IMR-90 (cell line): ENCODE measurements at regions not wholly inside any gene's neighbourhood (a gene's known extent, or its start where the extent isn't known, plus 50 kb on each side); places are given as distances from the start of the nearest gene placed in this dataset.

Experiments
- ATAC-seq: fragments of 200-7000 bp; cut with Tn5 transposase; 2 replicates; pipeline ENCODE4 v1.9.1; 2020; ENCODE audit warnings: low read depth, mild to moderate bottlenecking, moderate library complexity
- BruUV-seq: library from RNA; stranded (reverse); fragments of 400-500 nt; replicated peaks from 2 replicates; lab custom pipeline; 2021; lab: Mats Ljungman, UMichigan
- CTCF ChIA-PET: fragments of 300-600 bp; formaldehyde crosslinking; extraction: SDS; loops from one replicate; lab custom pipeline; 2021; ENCODE audit warnings: antibody characterized with exemption; lab: Yijun Ruan, JAX
- POLR2A ChIA-PET: fragments of 300-600 bp; sonication (Branson Sonifier 250); formaldehyde crosslinking; loops from one replicate; lab custom pipeline; 2022; ENCODE audit warnings: antibody characterized with exemption; ENCODE audit not compliant: unreplicated experiment; lab: Charles Lee
- DNase-seq: peaks from one replicate; pipeline ENCODE4 v3.0.0; 2013
- H2AFZ ChIP-seq: replicated peaks from 2 replicates; pipeline ENCODE3; 2013; ENCODE audit warnings: low read length, mild to moderate bottlenecking; ENCODE audit not compliant: poor library complexity
- H2AK5ac ChIP-seq: 2 replicates; pipeline ENCODE4 v1.6.1; 2013; ENCODE audit warnings: low read depth, low read length, inconsistent platforms
- H2AK9ac ChIP-seq: replicated peaks from 2 replicates; pipeline ENCODE3; 2013; ENCODE audit warnings: mild to moderate bottlenecking, low read depth, low read length, moderate library complexity; ENCODE audit not compliant: poor library complexity
- H2BK120ac ChIP-seq: 2 replicates; pipeline ENCODE4 v1.6.1; 2013; ENCODE audit warnings: low read depth, low read length, inconsistent platforms
- H2BK15ac ChIP-seq: 3 replicates; pipeline ENCODE4 v1.6.1; 2013; ENCODE audit warnings: low read depth, low read length, inconsistent platforms
- H2BK20ac ChIP-seq: 2 replicates; pipeline ENCODE4 v1.6.1; 2013; ENCODE audit warnings: low read depth, mild to moderate bottlenecking, inconsistent platforms, low read length, moderate library complexity
- H2BK5ac ChIP-seq: 2 replicates; pipeline ENCODE4 v1.6.1; 2013; ENCODE audit warnings: mild to moderate bottlenecking, low read depth, low read length, inconsistent platforms; ENCODE audit not compliant: poor library complexity, severe bottlenecking
- H3K14ac ChIP-seq: replicated peaks from 2 replicates; pipeline ENCODE4 v1.6.1; 2013; ENCODE audit warnings: low read depth, low read length, inconsistent platforms
- H3K18ac ChIP-seq: 2 replicates; pipeline ENCODE4 v1.6.1; 2013; ENCODE audit warnings: low read depth, low read length, control low read depth
- H3K23ac ChIP-seq: 2 replicates; pipeline ENCODE4 v1.6.1; 2013; ENCODE audit warnings: low read depth, low read length, inconsistent platforms
- H3K27ac ChIP-seq: 2 replicates; pipeline ENCODE4 v1.5.1; 2013; ENCODE audit warnings: mild to moderate bottlenecking, control low read depth, low read length; ENCODE audit not compliant: insufficient read depth
- H3K27me3 ChIP-seq: 2 replicates; pipeline ENCODE4 v1.6.1; 2013; ENCODE audit warnings: low read length; ENCODE audit not compliant: control insufficient read depth, insufficient read depth
- H3K36me3 ChIP-seq: 2 replicates; pipeline ENCODE4 v1.6.1; 2013; ENCODE audit warnings: low read length, mixed read lengths; ENCODE audit not compliant: control insufficient read depth, insufficient read depth
- H3K4ac ChIP-seq: 2 replicates; pipeline ENCODE4 v1.6.1; 2013; ENCODE audit warnings: low read depth, low read length, inconsistent platforms
- H3K4me1 ChIP-seq: 2 replicates; pipeline ENCODE4 v1.6.1; 2013; ENCODE audit warnings: low read length, mixed read lengths; ENCODE audit not compliant: control insufficient read depth, insufficient read depth
- H3K4me2 ChIP-seq: 2 replicates; pipeline ENCODE4 v1.6.1; 2013; ENCODE audit warnings: low read depth, mild to moderate bottlenecking, control low read depth, low read length, moderate library complexity
- H3K4me3 ChIP-seq: 2 replicates; pipeline ENCODE4 v1.5.1; 2013; ENCODE audit warnings: low read depth, mild to moderate bottlenecking, control low read depth, low read length, moderate library complexity; ENCODE audit not compliant: insufficient read depth
- H3K56ac ChIP-seq: 2 replicates; pipeline ENCODE4 v1.6.1; 2013; ENCODE audit warnings: low read length, inconsistent platforms; ENCODE audit not compliant: insufficient read depth; ENCODE audit errors: extremely low read depth
- H3K79me1 ChIP-seq, 2 experiments: 2 replicates each; pipeline ENCODE4 v1.6.1; 2013; ENCODE audit warnings: low read length in 2 of 2, inconsistent platforms in 1 of 2, low read depth in 1 of 2
- H3K9ac ChIP-seq: 2 replicates; pipeline ENCODE4 v1.6.1; 2013; ENCODE audit warnings: low read depth, low read length, control low read depth
- H3K9me1 ChIP-seq: 2 replicates; pipeline ENCODE4 v1.6.1; 2013; ENCODE audit warnings: low read length, inconsistent platforms; ENCODE audit not compliant: insufficient read depth
- H3K9me3 ChIP-seq: 2 replicates; pipeline ENCODE4 v1.6.1; 2013; ENCODE audit warnings: low read length; ENCODE audit not compliant: control insufficient read depth, insufficient read depth
- H4K20me1 ChIP-seq: 2 replicates; pipeline ENCODE4 v1.6.1; 2013; ENCODE audit warnings: low read length, inconsistent platforms; ENCODE audit not compliant: insufficient read depth
- H4K5ac ChIP-seq: 2 replicates; pipeline ENCODE4 v1.6.1; 2013; ENCODE audit warnings: mild to moderate bottlenecking, low read depth, low read length, control low read depth
- H4K8ac ChIP-seq, 2 experiments: 2 replicates each; pipeline ENCODE4 v1.6.1; 2013; ENCODE audit warnings: low read depth in 2 of 2, low read length in 2 of 2, control low read depth in 1 of 2, inconsistent platforms in 1 of 2
- H4K91ac ChIP-seq: 2 replicates; pipeline ENCODE4 v1.6.1; 2013; ENCODE audit warnings: low read depth, low read length, inconsistent platforms; ENCODE audit not compliant: insufficient read depth
- BHLHE40 ChIP-seq: fragments of 150-350 bp; IDR thresholded peaks from 2 replicates; pipeline ENCODE4 v1.6.1; 2016; ENCODE audit warnings: mild to moderate bottlenecking, low read depth, low read length
- CEBPB ChIP-seq: IDR thresholded peaks from 2 replicates; pipeline ENCODE4 v1.6.1; 2012; ENCODE audit warnings: low read depth, low read length, improper control_type of control experiment
- CHD1 ChIP-seq: IDR thresholded peaks from 2 replicates; pipeline ENCODE4 v1.6.1; 2012; ENCODE audit warnings: low read depth, low read length, improper control_type of control experiment
- MAFK ChIP-seq: IDR thresholded peaks from 2 replicates; pipeline ENCODE4 v1.6.1; 2012; ENCODE audit warnings: low read depth, low read length, improper control_type of control experiment
- MAZ ChIP-seq: IDR thresholded peaks from 2 replicates; pipeline ENCODE4 v1.6.1; 2012; ENCODE audit warnings: low read depth, mild to moderate bottlenecking, low read length, improper control_type of control experiment, moderate library complexity, borderline replicate concordance
- MXI1 ChIP-seq: IDR thresholded peaks from 2 replicates; pipeline ENCODE4 v1.6.1; 2012; ENCODE audit warnings: low read depth, mild to moderate bottlenecking, low read length, moderate library complexity, borderline replicate concordance
- NFE2L2 ChIP-seq: fragments of 150-350 bp; IDR thresholded peaks from 2 replicates; pipeline ENCODE4 v1.6.1; 2016; ENCODE audit warnings: low read depth, mild to moderate bottlenecking, low read length
- POLR2A ChIP-seq: IDR thresholded peaks from 2 replicates; pipeline ENCODE4 v1.6.1; 2012; ENCODE audit warnings: mild to moderate bottlenecking, low read depth, low read length
- RAD21 ChIP-seq: IDR thresholded peaks from 2 replicates; pipeline ENCODE4 v1.6.1; 2012; ENCODE audit warnings: low read length, improper control_type of control experiment
- RCOR1 ChIP-seq: IDR thresholded peaks from 2 replicates; pipeline ENCODE4 v1.6.1; 2012; ENCODE audit warnings: mild to moderate bottlenecking, low read length, improper control_type of control experiment; ENCODE audit not compliant: insufficient replicate concordance
- RFX5 ChIP-seq: IDR thresholded peaks from 2 replicates; pipeline ENCODE4 v1.8.0; 2012; ENCODE audit warnings: low read depth, mild to moderate bottlenecking, low read length, moderate library complexity
- SMC3 ChIP-seq: fragments of 150-350 bp; IDR thresholded peaks from 2 replicates; pipeline ENCODE4 v1.6.1; 2016; ENCODE audit warnings: low read depth, mild to moderate bottlenecking, antibody characterized with exemption, low read length, moderate library complexity
- WGBS, 2 experiments: methylation state at CpG; one replicate each; pipeline versions ENCODE4 v1.1.5 to v1.1.7; 2013; ENCODE audit warnings: missing lambda C conversion rate in 2 of 2; ENCODE audit not compliant: insufficient read length in 1 of 2; ENCODE audit errors: extremely low coverage in 2 of 2; 5-methylcytosine and 5-hydroxymethylcytosine counted together
- dilution Hi-C: fragments of 300-500 bp; cut with HindIII; formaldehyde crosslinking; loops from one replicate; pipeline ENCODE4 v1.14.3; 2018; ENCODE audit warnings: low sequenced_read_pairs; ENCODE audit not compliant: unreplicated experiment
- in situ Hi-C: fragments of 300-500 bp; cut with MboI; formaldehyde crosslinking; loops from 3 replicates; pipeline ENCODE4 v1.14.3; 2019; ENCODE audit warnings: low sequenced_read_pairs, inconsistent platforms, mixed read lengths
- intact Hi-C: fragments of 100-400 bp; cut with micrococcal nuclease; formaldehyde crosslinking; loops from 2 replicates; pipeline ENCODE4 v1.10.0; 2022
- TF ChIP-seq, protein P1 (sequence below): fragments of 150-350 bp; IDR thresholded peaks from 2 replicates; pipeline ENCODE4 v1.6.1; 2016; ENCODE audit warnings: low read depth, mild to moderate bottlenecking, low read length, moderate library complexity, borderline replicate concordance
- TF ChIP-seq, protein P2 (sequence below): conservative IDR thresholded peaks from 2 replicates; pipeline ENCODE4 v1.5.1; 2012; ENCODE audit warnings: mild to moderate bottlenecking, low read depth, low read length, improper control_type of control experiment
- TF ChIP-seq, protein P3 (sequence below): fragments of 150-350 bp; IDR thresholded peaks from 2 replicates; pipeline ENCODE4 v1.6.1; 2017; ENCODE audit warnings: mild to moderate bottlenecking, antibody characterized with exemption, low read length, low read depth

DNA sequence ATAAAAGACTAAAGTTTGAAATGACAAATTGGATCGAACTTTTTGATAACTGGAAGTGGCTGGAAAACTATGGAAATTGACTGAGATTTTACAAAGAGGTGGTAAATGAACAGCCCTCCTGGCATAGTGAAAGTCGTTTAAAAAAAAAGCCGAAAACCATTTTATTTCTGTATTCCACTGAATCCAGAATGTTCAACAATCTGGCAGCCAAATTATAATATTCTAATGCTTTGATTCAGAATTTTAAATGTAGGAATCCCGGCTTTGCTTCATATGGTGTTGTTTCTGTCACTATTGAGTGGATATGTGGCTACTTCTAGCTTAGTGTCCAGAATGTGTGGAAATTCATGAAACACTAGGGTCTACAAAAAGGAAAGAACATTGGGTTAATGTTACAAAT, 208.9 kb upstream of the DCBLD2 start:
- in situ Hi-C loops: no loop called here
- TF ChIP-seq, protein P1, sequence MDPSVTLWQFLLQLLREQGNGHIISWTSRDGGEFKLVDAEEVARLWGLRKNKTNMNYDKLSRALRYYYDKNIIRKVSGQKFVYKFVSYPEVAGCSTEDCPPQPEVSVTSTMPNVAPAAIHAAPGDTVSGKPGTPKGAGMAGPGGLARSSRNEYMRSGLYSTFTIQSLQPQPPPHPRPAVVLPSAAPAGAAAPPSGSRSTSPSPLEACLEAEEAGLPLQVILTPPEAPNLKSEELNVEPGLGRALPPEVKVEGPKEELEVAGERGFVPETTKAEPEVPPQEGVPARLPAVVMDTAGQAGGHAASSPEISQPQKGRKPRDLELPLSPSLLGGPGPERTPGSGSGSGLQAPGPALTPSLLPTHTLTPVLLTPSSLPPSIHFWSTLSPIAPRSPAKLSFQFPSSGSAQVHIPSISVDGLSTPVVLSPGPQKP: no peak
- TF ChIP-seq, protein P2, sequence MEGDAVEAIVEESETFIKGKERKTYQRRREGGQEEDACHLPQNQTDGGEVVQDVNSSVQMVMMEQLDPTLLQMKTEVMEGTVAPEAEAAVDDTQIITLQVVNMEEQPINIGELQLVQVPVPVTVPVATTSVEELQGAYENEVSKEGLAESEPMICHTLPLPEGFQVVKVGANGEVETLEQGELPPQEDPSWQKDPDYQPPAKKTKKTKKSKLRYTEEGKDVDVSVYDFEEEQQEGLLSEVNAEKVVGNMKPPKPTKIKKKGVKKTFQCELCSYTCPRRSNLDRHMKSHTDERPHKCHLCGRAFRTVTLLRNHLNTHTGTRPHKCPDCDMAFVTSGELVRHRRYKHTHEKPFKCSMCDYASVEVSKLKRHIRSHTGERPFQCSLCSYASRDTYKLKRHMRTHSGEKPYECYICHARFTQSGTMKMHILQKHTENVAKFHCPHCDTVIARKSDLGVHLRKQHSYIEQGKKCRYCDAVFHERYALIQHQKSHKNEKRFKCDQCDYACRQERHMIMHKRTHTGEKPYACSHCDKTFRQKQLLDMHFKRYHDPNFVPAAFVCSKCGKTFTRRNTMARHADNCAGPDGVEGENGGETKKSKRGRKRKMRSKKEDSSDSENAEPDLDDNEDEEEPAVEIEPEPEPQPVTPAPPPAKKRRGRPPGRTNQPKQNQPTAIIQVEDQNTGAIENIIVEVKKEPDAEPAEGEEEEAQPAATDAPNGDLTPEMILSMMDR: no peak
- TF ChIP-seq RFX5 (no peak), POLR2A (no peak), SMC3 (no peak), NFE2L2 (no peak), RCOR1 (no peak), MAFK (no peak), CEBPB (no peak), MAZ (no peak), CHD1 (no peak), MXI1 (no peak), RAD21 (no peak), BHLHE40 (no peak)
- TF ChIP-seq, protein P3, sequence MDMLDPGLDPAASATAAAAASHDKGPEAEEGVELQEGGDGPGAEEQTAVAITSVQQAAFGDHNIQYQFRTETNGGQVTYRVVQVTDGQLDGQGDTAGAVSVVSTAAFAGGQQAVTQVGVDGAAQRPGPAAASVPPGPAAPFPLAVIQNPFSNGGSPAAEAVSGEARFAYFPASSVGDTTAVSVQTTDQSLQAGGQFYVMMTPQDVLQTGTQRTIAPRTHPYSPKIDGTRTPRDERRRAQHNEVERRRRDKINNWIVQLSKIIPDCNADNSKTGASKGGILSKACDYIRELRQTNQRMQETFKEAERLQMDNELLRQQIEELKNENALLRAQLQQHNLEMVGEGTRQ: no peak
- no peaks in the 10 kb centered on the region for H3K27me3 ChIP-seq
- no peaks in the 10 kb centered on the region for H3K79me1 ChIP-seq
- H4K91ac ChIP-seq: no peak overlapping the region
- no peaks in the 10 kb centered on the region for H3K36me3 ChIP-seq
- no peak overlapping the region for H3K14ac ChIP-seq
- H3K4me3 ChIP-seq: no peak overlapping the region
- H2AK9ac ChIP-seq: no peak overlapping the region
- no peak overlapping the region for H4K8ac ChIP-seq
- no CpG with 5 or more reads among the region's 4 CpGs for WGBS, 2 experiments
- dilution Hi-C loops: no loop called here
- H2BK20ac ChIP-seq: no peak overlapping the region
- intact Hi-C loops: loop anchor here (5.0 kb wide), 2 partner anchors 387 to 527 kb away; partner anchors contain the start of gene COL8A1
- no peak overlapping the region for H3K23ac ChIP-seq
- 0 out of 3 replicates have a peak overlapping the region, but pooled peaks have one; percentile 76 for H2BK15ac ChIP-seq
- no peak overlapping the region for H2BK120ac ChIP-seq
- no peak for ATAC-seq
- no peak overlapping the region for H2AFZ ChIP-seq
- no peak overlapping the region for H2BK5ac ChIP-seq
- H2AK5ac ChIP-seq: 0 out of 2 replicates have a peak overlapping the region, but pooled peaks have one; percentile 40
- BruUV-seq: no TSS peak
- H4K5ac ChIP-seq: no peak overlapping the region
- no peaks in the 10 kb centered on the region for H4K20me1 ChIP-seq
- DNase-seq: no peak
- H3K27ac ChIP-seq: no peak overlapping the region
- H3K4ac ChIP-seq: no peak overlapping the region
- H3K9me1 ChIP-seq: no peaks in the 10 kb centered on the region; the same call in 1 of the 2 replicates
- no peaks in the 10 kb centered on the region for H3K4me1 ChIP-seq
- no peak overlapping the region for H3K18ac ChIP-seq
- no peaks in the 10 kb centered on the region for H3K9me3 ChIP-seq
- H3K4me2 ChIP-seq: no peak overlapping the region
- no peak overlapping the region for H3K56ac ChIP-seq
- ChIA-PET POLR2A (no interaction called here), CTCF (no interaction called here)
- no peak overlapping the region for H3K9ac ChIP-seq
